ENCODE measurements at regions not wholly inside any gene's neighbourhood (a gene's known extent, or its start where the extent isn't known, plus 50 kb on each side); places are given as distances from the start of the nearest gene placed in this dataset.

DNA sequence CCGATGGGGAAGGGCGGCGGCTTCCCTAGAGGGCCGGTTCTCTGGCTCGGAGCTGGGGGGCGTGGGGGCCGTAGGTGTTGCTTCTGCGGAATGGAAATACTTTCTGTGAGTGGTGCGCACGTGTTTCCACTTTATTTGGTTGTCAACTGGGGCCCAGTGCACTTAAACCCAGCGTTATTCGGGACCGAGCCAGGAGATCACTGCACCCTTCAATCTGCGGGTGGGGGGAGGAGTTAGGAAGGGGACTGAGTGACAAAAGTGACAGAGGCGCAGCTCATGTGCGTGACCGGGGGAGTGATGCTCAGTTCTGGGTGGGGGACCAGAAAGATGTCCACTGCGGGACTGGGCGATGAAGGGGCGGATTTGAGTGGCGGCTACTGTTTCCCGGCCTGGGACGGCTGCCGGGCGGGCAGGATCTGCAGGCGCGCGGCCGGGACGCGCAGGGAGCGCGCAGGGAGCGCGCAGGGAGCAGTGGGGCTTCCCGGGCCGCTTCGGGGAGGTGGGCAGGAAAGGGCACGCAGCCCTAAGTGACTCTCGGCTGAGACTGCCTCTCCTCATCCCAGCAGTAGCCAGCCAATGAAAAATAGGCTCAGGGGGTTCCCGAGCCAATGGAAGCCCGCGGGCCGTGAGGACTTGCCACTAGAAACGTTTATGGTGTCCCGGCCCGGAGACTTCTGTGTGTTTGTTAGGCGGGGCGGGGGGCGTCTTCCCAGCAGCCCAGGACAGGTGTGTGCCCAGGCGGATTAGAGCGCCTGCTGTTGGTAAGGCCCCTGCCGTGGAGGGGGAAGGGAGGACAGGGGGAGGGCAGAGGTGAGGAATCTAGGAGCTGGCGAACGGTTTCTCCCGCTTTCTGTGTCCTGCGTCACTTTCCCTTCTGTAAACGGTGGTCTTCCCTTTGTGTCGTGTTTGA, 54.3 kb upstream of the KDM7A start (continued):
- TF ChIP-seq ZNF703 (CRISPR knock-in tag; IDR thresholded peaks at IDR 0.05; ENCODE audit: borderline replicate concordance) (no peak), ZNF589 (CRISPR knock-in tag; conservative IDR thresholded peaks at IDR 0.05) (no peak; the same call in 1 of the 2 replicates), YEATS4 (CRISPR knock-in tag; IDR thresholded peaks at IDR 0.05; ENCODE audit: borderline replicate concordance) (no peak; the same call in 1 of the 2 replicates), ZBTB7B (CRISPR knock-in tag; IDR thresholded peaks at IDR 0.05) (peak; percentile 92), SNRNP70 (IDR thresholded peaks at IDR 0.05; ENCODE audit: low read depth, low read length) (no peak), DNMT1 (CRISPR knock-in tag; IDR thresholded peaks at IDR 0.05) (no peak; the same call in 1 of the 2 replicates), SSRP1 (CRISPR knock-in tag; IDR thresholded peaks at IDR 0.05) (peak; percentile 83; the same call in 1 of the 2 replicates), ZNF713 (CRISPR knock-in tag; IDR thresholded peaks at IDR 0.05) (no peak), ZNF3 (CRISPR knock-in tag; IDR thresholded peaks at IDR 0.05) (no peak), PHB2 (IDR thresholded peaks at IDR 0.05; ENCODE audit: partially characterized antibody) (no peak), ATM (IDR thresholded peaks at IDR 0.05; ENCODE audit: borderline replicate concordance) (no peak), ZNF564 (CRISPR knock-in tag; IDR thresholded peaks at IDR 0.05) (peak; percentile 52; the same call in 1 of the 2 replicates), ZNF879 (CRISPR knock-in tag; IDR thresholded peaks at IDR 0.05) (no peak), MAF1 (CRISPR knock-in tag; IDR thresholded peaks at IDR 0.05; ENCODE audit: borderline replicate concordance) (no peak), KMT2B (CRISPR knock-in tag; IDR thresholded peaks at IDR 0.05) (no peak), PHF20 (CRISPR knock-in tag; IDR thresholded peaks at IDR 0.05) (no peak), RBM39 (IDR thresholded peaks at IDR 0.05; ENCODE audit: low read depth, low read length, poor library complexity, severe bottlenecking) (peak; percentile 40), ZFP37 (CRISPR knock-in tag; IDR thresholded peaks at IDR 0.05; ENCODE audit: borderline replicate concordance) (no peak), MED8 (CRISPR knock-in tag; IDR thresholded peaks at IDR 0.05; ENCODE audit: insufficient replicate concordance) (no peak), RARG (CRISPR knock-in tag; IDR thresholded peaks at IDR 0.05; ENCODE audit: low read depth) (no peak), PCBP1 (IDR thresholded peaks at IDR 0.05; ENCODE audit: borderline replicate concordance, low read depth, low read length) (0 out of 2 replicates have a peak, but pooled peaks have one; percentile 69)
- TF ChIP-seq, protein P1, sequence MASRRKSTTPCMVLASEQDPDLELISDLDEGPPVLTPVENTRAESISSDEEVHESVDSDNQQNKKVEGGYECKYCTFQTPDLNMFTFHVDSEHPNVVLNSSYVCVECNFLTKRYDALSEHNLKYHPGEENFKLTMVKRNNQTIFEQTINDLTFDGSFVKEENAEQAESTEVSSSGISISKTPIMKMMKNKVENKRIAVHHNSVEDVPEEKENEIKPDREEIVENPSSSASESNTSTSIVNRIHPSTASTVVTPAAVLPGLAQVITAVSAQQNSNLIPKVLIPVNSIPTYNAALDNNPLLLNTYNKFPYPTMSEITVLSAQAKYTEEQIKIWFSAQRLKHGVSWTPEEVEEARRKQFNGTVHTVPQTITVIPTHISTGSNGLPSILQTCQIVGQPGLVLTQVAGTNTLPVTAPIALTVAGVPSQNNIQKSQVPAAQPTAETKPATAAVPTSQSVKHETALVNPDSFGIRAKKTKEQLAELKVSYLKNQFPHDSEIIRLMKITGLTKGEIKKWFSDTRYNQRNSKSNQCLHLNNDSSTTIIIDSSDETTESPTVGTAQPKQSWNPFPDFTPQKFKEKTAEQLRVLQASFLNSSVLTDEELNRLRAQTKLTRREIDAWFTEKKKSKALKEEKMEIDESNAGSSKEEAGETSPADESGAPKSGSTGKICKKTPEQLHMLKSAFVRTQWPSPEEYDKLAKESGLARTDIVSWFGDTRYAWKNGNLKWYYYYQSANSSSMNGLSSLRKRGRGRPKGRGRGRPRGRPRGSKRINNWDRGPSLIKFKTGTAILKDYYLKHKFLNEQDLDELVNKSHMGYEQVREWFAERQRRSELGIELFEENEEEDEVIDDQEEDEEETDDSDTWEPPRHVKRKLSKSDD (CRISPR knock-in tag; IDR thresholded peaks at IDR 0.05; ENCODE audit: low read depth) = no peak
- TF ChIP-seq, protein P2, sequence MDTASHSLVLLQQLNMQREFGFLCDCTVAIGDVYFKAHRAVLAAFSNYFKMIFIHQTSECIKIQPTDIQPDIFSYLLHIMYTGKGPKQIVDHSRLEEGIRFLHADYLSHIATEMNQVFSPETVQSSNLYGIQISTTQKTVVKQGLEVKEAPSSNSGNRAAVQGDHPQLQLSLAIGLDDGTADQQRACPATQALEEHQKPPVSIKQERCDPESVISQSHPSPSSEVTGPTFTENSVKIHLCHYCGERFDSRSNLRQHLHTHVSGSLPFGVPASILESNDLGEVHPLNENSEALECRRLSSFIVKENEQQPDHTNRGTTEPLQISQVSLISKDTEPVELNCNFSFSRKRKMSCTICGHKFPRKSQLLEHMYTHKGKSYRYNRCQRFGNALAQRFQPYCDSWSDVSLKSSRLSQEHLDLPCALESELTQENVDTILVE (CRISPR knock-in tag; IDR thresholded peaks at IDR 0.05) = 0 out of 2 replicates have a peak, but pooled peaks have one; percentile 27
- TF ChIP-seq, protein P3, sequence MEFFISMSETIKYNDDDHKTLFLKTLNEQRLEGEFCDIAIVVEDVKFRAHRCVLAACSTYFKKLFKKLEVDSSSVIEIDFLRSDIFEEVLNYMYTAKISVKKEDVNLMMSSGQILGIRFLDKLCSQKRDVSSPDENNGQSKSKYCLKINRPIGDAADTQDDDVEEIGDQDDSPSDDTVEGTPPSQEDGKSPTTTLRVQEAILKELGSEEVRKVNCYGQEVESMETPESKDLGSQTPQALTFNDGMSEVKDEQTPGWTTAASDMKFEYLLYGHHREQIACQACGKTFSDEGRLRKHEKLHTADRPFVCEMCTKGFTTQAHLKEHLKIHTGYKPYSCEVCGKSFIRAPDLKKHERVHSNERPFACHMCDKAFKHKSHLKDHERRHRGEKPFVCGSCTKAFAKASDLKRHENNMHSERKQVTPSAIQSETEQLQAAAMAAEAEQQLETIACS (CRISPR knock-in tag; IDR thresholded peaks at IDR 0.05) = peak; percentile 96
- TF ChIP-seq, protein P4, sequence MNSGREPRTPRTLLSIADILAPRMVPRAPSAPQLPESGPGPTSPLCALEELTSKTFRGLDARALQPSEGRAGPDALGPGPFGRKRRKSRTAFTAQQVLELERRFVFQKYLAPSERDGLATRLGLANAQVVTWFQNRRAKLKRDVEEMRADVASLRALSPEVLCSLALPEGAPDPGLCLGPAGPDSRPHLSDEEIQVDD (CRISPR knock-in tag; IDR thresholded peaks at IDR 0.05; ENCODE audit: borderline replicate concordance) = no peak

All from HepG2 (cell line).